ENCODE measurements at regions not wholly inside any gene's neighbourhood (a gene's known extent, or its start where the extent isn't known, plus 50 kb on each side); places are given as distances from the start of the nearest gene placed in this dataset.
"Not testable (repeated sequence)": the region's sequence is repeated elsewhere in the genome, so short reads cannot be mapped to it uniquely, and the experiment has no call there.

DNA sequence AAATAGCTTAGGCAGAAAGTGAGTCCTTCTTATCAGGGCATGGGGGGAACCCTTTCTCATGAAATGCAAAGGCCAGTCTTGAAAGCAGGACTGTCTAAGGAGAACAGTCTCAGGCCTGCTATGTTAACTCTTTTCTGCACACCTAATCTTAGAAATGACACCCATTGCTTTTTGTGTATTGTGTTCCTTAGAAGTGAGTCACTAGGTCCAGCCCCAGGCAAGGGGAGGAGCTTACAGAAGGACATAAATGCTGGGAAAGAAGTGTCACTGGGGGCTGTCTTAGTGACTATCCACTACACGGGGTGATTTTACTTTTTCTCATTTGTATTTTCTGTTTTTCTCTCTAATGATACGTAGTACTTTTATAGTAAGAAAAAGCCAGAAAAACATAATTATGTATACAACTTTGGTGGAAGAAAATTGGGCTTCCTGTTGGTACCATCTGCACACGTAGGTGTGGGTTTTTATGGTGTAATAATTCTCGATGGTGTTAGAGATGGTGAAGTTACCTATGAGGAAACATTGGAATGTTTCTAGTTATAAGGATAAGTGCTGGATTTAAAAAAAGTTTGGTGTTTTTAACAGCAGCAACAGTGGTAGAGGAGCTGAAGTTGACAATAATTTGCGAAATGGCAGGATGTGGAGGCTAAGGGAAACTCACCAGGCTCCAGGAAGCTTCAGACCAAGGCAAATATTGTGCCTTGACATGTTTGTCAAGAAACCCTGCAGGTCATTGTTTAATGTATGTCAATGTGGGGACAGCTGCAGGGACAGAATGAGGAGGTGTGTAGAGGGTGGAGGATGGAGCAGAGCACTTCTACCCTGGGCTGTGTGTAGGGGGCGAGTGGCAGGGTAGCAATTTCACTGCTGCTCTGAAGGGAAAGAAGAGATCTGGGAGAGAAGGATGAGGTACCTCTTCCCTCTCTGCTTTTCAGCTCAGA is 214.9 kb downstream of the KTN1 start:
- Histone ChIP-seq H3K4me3 (ENCODE audit: low read length) (no peak overlapping the region), H3K9me3 (ENCODE audit: control insufficient read depth, low read length) (peaks cover 4% of the 10 kb centered on the region), H3K9ac (ENCODE audit: extremely low read depth, low read length, poor library complexity, severe bottlenecking) (no peak overlapping the region), H3K27ac (ENCODE audit: low read depth, low read length) (no peak overlapping the region), H3K36me3 (ENCODE audit: control insufficient read depth, insufficient read depth, low read length) (no peaks in the 10 kb centered on the region), H3K4me1 (ENCODE audit: control insufficient read depth, insufficient read depth, low read length) (no peaks in the 10 kb centered on the region), H3K27me3 (ENCODE audit: control insufficient read depth, insufficient read depth, low read length, poor library complexity, severe bottlenecking) (no peaks in the 10 kb centered on the region)
- Mint-ChIP-seq H3K36me3 (ENCODE audit: low read depth) (no peaks in the 10 kb centered on the region), H3K4me1 (peaks cover 5% of the 10 kb centered on the region), H3K27ac (no peak overlapping the region), H3K4me3 (no peak overlapping the region), H3K27me3 (ENCODE audit: insufficient read depth) (peaks cover 5% of the 10 kb centered on the region), H3K9me3 (no peaks in the 10 kb centered on the region)
- DNase-seq, result no peak
- 73 to 89% methylated on average over 3 to 5 of the region's 6 CpGs for WGBS, 2 experiments (ENCODE audit: insufficient coverage in 1 of 2, insufficient read length in 1 of 2)
- TF ChIP-seq, protein P1, sequence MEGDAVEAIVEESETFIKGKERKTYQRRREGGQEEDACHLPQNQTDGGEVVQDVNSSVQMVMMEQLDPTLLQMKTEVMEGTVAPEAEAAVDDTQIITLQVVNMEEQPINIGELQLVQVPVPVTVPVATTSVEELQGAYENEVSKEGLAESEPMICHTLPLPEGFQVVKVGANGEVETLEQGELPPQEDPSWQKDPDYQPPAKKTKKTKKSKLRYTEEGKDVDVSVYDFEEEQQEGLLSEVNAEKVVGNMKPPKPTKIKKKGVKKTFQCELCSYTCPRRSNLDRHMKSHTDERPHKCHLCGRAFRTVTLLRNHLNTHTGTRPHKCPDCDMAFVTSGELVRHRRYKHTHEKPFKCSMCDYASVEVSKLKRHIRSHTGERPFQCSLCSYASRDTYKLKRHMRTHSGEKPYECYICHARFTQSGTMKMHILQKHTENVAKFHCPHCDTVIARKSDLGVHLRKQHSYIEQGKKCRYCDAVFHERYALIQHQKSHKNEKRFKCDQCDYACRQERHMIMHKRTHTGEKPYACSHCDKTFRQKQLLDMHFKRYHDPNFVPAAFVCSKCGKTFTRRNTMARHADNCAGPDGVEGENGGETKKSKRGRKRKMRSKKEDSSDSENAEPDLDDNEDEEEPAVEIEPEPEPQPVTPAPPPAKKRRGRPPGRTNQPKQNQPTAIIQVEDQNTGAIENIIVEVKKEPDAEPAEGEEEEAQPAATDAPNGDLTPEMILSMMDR (conservative IDR thresholded peaks at IDR 0.05), result no peak

DNA sequence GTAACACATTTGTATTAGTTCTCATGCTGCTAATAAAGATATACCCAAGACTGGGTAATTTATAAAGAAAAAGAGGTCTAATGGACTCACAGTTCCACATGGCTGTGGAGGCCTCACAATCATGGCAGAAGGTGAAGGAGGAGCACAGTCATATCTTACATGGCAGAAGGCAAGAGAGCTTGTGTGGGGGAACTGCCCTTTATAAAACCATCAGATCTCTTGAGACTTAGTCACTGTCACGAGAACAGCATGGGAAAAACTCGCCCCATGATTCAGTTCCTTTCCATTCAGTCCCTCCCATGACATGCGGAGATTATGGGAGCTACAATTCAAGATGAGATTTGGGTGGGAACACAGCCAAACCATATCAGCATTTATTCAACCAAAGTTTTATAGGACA is 216.5 kb downstream of the KTN1 start:
- H3K4me1 Mint-ChIP-seq; H3K27me3 ChIP-seq (ENCODE audit: control insufficient read depth, insufficient read depth, low read length, poor library complexity, severe bottlenecking); H3K36me3 Mint-ChIP-seq (ENCODE audit: low read depth); H3K4me1 ChIP-seq (ENCODE audit: control insufficient read depth, insufficient read depth, low read length); DNase-seq; H3K27ac ChIP-seq (ENCODE audit: low read depth, low read length); H3K4me3 ChIP-seq (ENCODE audit: low read length); H3K36me3 ChIP-seq (ENCODE audit: control insufficient read depth, insufficient read depth, low read length); H3K27me3 Mint-ChIP-seq (ENCODE audit: insufficient read depth); H3K27ac Mint-ChIP-seq; H3K9me3 Mint-ChIP-seq; H3K9ac ChIP-seq (ENCODE audit: extremely low read depth, low read length, poor library complexity, severe bottlenecking); H3K4me3 Mint-ChIP-seq: not testable (repeated sequence)
- WGBS, 2 experiments (ENCODE audit: insufficient coverage in 1 of 2, insufficient read length in 1 of 2), result 88 to 100% methylated on average over 2 to 3 of the region's 3 CpGs
- H3K9me3 ChIP-seq (ENCODE audit: control insufficient read depth, low read length), result peaks cover 18% of the 10 kb centered on the region

DNA sequence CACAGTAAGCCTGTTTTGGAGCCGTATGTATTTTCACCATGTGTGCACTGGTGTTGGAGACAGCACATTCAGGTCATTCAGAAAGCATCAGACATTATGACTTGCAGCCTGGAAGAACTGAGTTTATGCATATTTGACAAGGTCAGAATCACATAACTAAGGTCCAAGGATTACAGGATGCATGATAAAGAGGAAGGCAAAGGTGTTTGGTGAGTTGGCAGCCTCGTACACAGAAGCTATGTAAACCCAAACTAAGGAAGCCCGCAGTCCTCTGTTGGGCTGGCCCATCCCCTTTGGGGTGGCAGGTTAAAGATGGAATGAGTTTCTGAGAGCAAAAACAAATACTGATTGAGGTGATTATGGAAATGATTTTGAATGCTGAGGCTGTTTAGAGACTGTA is 218.4 kb downstream of the KTN1 start:
- Histone ChIP-seq H3K4me1 (ENCODE audit: control insufficient read depth, insufficient read depth, low read length) (no peaks in the 10 kb centered on the region), H3K4me3 (ENCODE audit: low read length) (no peak overlapping the region), H3K9ac (ENCODE audit: extremely low read depth, low read length, poor library complexity, severe bottlenecking) (no peak overlapping the region), H3K9me3 (ENCODE audit: control insufficient read depth, low read length) (peaks cover 35% of the 10 kb centered on the region), H3K27ac (ENCODE audit: low read depth, low read length) (no peak overlapping the region), H3K27me3 (ENCODE audit: control insufficient read depth, insufficient read depth, low read length, poor library complexity, severe bottlenecking) (no peaks in the 10 kb centered on the region), H3K36me3 (ENCODE audit: control insufficient read depth, insufficient read depth, low read length) (no peaks in the 10 kb centered on the region)
- Mint-ChIP-seq H3K4me1 (peaks cover 9% of the 10 kb centered on the region), H3K9me3 (peaks cover 28% of the 10 kb centered on the region), H3K36me3 (ENCODE audit: low read depth) (peaks cover 8% of the 10 kb centered on the region), H3K27ac (no peak overlapping the region), H3K27me3 (ENCODE audit: insufficient read depth) (peaks cover 5% of the 10 kb centered on the region), H3K4me3 (no peak overlapping the region)
- TF ChIP-seq, protein P1 (conservative IDR thresholded peaks at IDR 0.05), result no peak
- DNase-seq, result no peak
- 92 to 94% methylated on average over 3 of the region's 3 CpGs for WGBS, 2 experiments (ENCODE audit: insufficient coverage in 1 of 2, insufficient read length in 1 of 2)
